ENCODE measurements at regions not wholly inside any gene's neighbourhood (a gene's known extent, or its start where the extent isn't known, plus 50 kb on each side); places are given as distances from the start of the nearest gene placed in this dataset.

GRCh38 chr6:88301888-88302768 lies 136.0 kb upstream of the CNR1 start:
- TF ChIP-seq CTCF (IDR thresholded peaks at IDR 0.05) (no peak), POLR2A (IDR thresholded peaks at IDR 0.05) (no peak)
